ENCODE measurements at regions not wholly inside any gene's neighbourhood (a gene's known extent, or its start where the extent isn't known, plus 50 kb on each side); places are given as distances from the start of the nearest gene placed in this dataset.

- TF ChIP-seq CTCF (IDR thresholded peaks at IDR 0.05; ENCODE audit: poor library complexity, severe bottlenecking) (no peak), RAD21 (conservative IDR thresholded peaks at IDR 0.05) (no peak), POLR2AphosphoS5 (IDR thresholded peaks at IDR 0.05) (no peak), EP300 (conservative IDR thresholded peaks at IDR 0.05; ENCODE audit: poor library complexity, severe bottlenecking) (no peak), EZH2 (IDR thresholded peaks at IDR 0.05; ENCODE audit: borderline replicate concordance, insufficient read depth, low read length, poor library complexity, severe bottlenecking) (no peak)
These were observed 252.3 kb upstream of the PPP2R2D start for GRCh38 chr10:131648386-131649020.
